GM19395 (cell line): ENCODE measurements at regions not wholly inside any gene's neighbourhood (a gene's known extent, or its start where the extent isn't known, plus 50 kb on each side); places are given as distances from the start of the nearest gene placed in this dataset.

Source experiments
- ATAC-seq: cut with Tn5 transposase; IDR thresholded peaks from one replicate; pipeline ENCODE4 v1.9.1; 2021; ENCODE audit warnings: mild to moderate bottlenecking, moderate library complexity; ENCODE audit not compliant: unreplicated experiment

DNA sequence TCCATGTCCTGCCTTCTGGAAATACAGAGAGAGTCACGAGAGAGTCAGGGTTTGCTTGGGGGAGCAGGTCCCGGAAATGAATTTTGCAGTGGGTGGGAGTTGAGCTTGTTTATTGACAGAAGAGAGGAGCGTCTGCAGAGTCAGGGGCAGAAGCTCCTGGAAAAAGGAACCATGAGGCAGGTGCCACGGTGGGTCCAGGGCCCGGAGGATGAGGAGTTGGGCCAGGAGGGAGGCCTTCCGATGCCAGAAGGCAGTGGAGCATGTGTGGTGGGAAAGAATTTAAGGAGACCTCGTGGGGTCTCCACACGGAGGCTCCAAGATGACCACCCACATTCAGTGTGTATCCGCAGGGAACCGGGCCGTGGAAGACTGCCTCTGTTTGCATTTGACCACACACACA, 461.2 kb downstream of the BRD1 start:
- ATAC-seq = no peak

- no peak for ATAC-seq
Measured at GRCh38 chr22:49365910-49366309, 461.8 kb downstream of the BRD1 start.

- no peak for ATAC-seq
Measured at GRCh38 chr22:49365191-49365837, 462.4 kb downstream of the BRD1 start.

DNA sequence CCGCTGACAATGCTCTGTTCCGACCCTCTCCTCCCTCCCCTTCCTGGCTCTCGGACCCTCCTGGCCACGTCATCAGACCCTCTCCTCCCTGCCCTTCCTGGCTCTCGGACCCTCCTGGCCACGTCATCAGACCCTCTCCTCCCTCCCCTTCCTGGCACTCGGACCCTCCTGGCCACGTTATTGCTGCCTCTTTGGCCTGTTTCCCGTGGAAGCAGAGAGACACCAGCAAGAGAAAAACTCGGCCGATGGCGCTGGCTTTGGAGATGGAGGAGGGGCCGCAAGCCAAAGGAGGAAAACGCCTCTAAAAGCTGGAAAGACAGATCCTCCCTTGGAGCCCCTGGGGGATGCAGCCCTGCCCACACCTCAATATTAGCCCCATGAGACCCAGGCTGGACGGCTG, 463.3 kb downstream of the BRD1 start:
- ATAC-seq = no peak

DNA sequence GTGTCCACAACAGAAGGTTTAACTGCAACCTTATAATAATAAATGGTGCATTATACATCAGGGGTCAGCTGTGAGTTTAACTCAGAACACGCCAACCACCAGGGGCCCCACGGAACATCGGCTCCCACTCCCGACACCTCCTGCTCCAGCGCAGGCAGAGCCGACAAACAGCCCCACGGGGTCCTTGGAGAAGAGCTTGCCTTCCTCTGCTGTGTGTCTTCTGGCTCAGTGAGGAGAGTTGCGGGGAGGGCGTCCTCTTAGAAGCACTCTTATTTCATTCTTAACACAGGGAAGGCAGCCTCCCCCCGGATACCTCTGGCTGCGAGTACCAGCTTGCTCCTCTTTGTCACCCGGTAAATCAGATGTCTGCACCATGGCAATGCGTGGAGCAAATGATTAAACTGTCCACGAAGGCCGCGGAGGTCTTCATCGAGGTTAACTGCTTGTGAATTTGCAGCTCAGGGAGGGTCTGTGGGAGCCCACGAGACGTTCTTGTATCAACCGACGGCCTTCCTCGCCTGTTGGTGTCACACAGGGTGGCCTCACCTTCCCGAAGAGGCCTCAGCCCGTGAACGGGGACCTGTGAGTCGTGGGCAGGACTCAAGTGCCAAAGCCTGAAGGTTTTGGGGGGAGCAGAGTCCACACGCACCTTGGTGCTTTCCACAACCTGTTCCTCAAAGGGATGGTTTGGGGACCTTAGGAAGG, 464.0 kb downstream of the BRD1 start:
- no peak for ATAC-seq

DNA sequence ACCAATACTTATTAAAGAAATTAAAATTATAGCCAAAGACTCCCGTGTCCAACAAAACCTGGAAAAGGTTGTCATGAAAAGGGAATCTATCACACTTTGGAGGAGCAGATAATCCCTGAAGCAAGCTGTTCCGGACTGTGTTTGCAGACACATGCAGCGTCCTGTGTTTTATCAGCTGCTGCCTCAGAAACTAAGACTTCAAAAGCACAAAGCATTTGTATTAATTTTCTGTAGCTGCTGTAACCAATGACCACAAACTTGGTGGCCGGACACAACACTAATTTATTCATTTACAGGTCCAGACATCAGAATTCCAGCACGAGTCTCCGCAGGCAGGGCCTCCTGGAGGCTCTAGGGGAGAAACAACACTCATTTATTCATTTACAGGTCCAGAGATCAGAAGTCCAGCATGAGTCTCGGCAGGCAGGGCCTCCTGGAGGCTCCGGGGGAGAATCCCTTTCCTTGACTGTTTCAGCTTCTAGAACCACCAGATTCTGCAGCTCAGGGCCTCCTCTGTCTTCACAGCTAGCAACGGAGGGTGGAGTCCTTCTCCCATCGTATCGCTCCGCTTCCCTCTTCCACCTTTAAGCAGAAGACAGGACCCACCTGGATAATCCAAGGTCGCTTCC, 465.3 kb downstream of the BRD1 start:
- no peak for ATAC-seq

- no peak for ATAC-seq
Measured at GRCh38 chr22:49361164-49361563, 466.5 kb downstream of the BRD1 start.

DNA sequence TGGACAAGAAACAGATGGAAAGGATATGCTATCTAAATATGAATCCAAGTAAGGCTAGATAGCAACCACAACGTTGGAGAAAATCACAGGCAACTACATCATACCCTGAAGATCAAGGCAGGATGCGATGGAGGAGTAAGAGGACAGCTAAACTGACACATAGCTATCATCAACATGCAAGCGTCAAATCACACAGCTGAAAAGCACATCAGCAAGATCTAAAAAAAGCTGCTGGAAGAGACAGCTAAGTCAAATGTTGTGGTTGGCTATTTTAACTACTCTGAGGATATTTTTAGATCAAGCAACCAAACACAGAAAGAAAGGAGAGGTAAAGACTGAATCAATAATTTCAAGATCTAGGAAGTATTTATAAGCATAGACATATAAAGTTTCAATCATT, 466.9 kb downstream of the BRD1 start:
- no peak for ATAC-seq

DNA sequence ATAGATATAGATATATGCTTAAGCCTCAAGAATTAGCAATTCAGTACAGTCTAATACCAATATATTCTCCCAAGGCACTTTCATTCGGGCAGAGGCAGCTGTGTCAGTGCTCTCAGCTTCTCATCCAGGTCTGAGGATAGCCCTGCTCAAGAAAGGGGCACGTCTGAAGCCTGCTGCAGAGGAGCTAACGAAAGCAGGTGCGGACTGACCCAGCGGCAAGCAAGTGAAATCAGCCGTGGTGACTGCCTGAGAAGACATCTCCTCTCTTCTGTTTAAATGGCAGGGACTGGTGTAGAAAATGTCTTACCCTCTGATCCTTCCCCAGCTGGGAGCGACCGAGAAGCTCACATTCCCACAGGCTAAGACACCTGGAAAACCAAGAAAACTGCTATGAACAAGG, 468.6 kb downstream of the BRD1 start:
- ATAC-seq = no peak

DNA sequence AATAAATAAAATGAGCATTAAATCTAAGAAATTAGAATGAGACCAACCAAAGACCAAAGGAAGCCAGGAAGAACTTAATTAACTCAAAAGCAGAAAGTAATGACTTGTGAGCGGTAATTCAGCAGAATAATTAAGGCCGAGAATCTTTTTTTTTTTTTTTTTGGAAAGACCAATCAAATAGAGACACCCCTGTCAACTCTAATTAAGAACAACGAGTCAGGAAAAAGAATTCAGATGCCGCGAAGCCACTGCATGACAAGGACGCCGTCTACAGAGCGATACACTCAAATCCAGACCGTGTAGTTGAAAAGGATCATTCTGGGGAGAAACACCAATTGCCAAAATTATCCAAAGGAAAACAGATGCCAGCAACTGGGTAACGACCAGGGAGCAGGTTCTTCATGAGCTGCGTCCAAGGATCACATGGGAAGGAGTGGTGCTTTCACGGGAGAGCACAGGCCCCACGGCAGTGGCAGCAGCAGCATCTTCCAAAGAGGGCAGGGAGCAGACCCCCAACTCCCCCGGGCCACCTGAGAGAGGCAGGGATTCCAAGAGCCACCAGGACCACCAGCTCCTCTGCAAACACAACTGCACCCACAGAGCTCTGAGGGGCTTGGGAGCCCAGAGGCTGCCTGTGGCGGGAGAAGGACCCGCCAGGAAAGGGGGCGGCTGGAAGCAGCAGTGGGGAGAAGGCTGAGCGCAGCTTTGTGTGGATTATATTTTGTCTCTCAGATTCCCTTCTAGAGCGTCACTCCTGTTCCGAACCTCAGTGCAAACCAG, 469.8 kb downstream of the BRD1 start:
- ATAC-seq = no peak

DNA sequence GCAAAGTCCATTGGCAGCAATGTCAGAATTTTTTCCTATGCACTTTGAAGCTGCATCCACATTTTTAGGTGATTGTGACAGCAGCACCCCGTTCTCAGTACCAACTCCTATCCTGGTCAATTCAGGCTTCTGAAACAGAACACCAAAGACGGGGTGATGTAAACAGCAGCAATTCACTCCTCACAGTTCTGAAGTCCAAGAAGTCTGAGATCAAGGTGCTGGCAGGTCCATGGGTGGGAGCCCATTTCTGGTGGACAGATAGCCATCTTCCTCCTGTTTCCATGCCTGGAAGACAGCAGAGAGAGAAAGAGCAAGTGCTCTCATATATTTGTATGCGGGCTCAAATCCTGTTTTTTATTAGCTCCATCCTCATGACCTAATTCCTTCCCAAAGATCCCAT, 471.2 kb downstream of the BRD1 start:
- no peak for ATAC-seq

DNA sequence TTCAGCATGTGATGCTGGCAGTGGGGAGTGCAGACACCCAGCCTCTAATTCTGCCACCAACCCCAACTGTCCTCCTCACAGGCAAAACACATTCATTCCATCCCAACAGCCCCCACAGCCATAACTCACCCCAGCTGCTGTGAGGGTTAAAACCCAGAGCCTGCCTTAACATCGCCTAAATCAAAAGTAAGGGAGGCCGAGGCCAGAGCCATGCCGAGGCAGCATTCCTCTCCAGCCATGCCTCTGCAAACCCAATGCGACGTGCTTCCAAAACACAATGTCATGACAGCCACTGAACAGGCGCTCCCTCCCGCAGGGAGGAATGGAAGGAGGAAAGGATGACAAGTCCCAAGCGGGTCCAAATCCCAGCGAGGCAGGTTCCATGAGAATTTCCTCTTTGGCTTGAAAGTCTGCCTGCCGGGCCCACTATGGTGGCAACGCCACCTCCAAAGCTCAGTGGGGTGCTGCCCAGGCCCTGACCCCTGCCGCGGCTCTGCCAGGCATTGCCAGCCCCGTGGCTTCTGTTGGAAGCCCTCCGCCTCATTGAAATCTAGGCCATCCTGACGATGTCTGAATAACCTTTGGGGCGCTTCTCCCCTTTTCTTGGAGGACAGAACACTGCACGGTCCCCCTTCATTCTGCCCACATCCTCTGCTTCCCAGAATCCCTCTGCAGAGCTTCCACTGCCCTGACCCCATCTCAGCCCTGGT, 472.3 kb downstream of the BRD1 start:
- ATAC-seq = no peak

DNA sequence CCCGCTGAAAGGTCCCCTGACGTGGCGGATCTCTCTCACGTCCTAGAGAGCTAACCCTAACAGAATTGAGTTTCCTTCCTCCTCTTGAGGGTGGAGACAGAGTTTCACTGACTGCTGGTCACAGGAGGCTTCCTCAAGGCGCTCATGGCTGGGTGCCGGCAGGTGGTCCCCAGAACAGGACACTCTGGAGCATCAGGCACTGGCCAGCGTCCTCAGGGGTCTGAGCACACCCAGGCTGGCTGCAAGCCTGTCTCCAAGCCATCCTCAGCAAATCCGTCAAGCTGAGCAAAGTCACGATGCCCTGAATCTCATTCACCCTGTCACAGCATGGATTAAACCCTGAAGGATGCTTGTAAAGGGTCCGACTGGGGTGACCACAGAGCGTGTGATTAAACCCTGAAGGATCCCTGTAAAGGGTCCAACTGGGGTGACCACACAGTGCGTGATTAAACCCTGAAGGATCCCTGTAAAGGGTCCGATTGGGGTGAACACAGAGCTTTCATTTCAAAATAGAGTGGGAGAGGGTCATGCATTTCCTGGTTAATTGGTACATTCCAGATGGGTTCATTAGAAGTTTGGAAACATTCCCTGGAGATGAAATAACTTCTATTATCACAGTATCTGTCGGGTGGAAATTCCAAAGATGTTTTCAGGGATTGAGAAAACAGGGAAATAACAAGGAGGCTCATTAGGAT, 473.0 kb downstream of the BRD1 start:
- no peak for ATAC-seq

DNA sequence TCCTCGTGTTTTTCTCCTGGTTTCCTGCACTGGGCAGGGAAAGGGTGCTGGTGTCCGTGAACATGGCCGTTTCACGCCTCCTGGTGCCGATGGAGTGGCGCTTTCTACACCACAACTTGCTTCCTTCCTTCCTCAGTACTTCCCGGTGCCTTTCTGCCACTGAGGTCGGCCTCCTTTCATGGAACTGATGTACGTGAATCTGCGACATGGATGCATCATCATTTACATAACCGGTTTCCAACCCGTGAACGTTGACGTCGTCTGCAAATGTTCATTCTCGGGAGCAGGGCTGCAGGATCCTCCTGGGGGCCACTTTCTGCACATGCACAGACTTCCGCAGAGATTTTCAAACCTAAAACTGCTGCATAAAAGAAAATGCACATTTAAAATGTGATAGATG, 474.4 kb downstream of the BRD1 start:
- no peak for ATAC-seq

DNA sequence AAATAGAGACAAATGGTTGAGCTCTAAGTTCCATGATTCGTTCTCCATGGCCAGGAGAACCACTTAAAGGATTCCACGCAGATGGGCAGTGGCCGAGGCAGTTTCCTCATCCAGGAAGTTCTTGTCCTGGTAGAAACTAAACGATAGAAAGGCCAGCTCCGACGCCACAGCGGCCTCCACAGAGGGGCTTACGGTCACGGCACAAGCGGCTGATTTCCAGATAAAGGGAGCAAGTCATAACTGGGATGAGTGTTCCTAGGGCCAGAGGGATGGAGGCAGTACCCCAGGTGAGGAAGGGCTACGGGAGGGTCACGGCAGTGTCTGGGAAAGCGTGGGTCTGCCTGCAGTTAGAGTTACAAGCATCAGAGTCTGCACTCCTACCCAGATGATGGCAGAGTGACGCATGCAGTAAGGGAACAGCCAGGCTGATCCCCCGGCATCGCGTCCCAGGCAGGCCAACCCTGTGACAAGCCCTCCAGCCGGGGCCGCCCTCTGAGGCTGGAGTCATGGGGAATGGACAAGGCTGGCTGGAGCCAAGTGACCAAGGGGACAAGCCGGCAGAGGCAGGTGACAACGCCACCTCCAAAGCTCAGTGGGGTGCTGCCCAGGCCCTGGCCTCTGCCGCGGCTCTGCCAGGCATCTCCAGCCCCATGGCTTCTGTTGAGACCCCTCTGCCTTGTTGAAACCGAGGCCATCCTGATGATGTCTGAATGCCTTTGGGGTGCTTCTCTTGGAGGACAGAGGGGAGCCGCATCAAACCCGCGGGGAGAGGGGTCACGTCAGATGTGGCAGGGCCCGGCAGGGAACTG, 475.1 kb downstream of the BRD1 start:
- no peak for ATAC-seq

DNA sequence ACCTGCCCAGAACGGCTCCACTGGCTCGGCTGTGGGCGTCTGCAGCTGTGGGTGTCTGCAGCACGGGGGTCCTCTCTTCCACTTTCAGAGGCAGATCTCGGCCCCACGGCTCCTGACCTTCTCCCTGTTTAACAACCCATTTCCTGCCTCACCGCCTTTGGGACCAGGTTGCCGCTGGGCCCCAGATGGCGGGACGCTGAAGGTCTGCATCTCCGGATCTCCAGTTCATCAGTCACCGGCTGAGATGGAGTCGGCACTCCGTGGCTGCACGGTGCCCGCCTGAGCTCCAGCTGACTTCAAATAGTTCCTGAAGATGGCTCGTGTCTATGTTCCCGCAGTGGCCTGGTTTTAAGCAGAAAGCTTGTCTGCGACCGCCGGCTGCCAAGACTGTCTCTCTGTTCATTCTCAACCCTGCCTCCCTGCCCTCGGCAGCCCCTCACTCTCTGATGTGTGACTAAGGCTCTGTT, 475.9 kb downstream of the BRD1 start:
- ATAC-seq = no peak

GRCh38 chr22:49350441-49351121, 477.1 kb downstream of the BRD1 start:
- ATAC-seq = no peak

- ATAC-seq = no peak
Measured at GRCh38 chr22:49349841-49350381, 477.8 kb downstream of the BRD1 start.
